Caco-2 (cell line): ENCODE measurements at regions not wholly inside any gene's neighbourhood (a gene's known extent, or its start where the extent isn't known, plus 50 kb on each side); places are given as distances from the start of the nearest gene placed in this dataset.

Experiments
- BruUV-seq: library from RNA; stranded (reverse); fragments of 400-500 nt; replicated peaks from 2 replicates; lab custom pipeline; 2021; lab: Mats Ljungman, UMichigan
- CTCF ChIA-PET: fragments of 300-600 bp; sonication (Branson Sonifier 250); formaldehyde crosslinking; loops from one replicate; lab custom pipeline; 2022; ENCODE audit warnings: antibody characterized with exemption; lab: Charles Lee
- POLR2A ChIA-PET: fragments of 300-600 bp; sonication (Branson Sonifier 250); formaldehyde crosslinking; loops from one replicate; lab custom pipeline; 2022; ENCODE audit warnings: antibody characterized with exemption; lab: Charles Lee
- DNase-seq, 2 experiments: peaks; one replicate each; pipeline versions ENCODE4 v3.0.0 to v3.0.0-alpha.2; 2020 to 2022
- H3K27me3 ChIP-seq: replicated peaks from 2 replicates; pipeline ENCODE4 v1.6.0; 2011; ENCODE audit warnings: low read length; ENCODE audit not compliant: control insufficient read depth, insufficient read depth
- H3K36me3 ChIP-seq: 2 replicates; pipeline ENCODE4 v1.5.1; 2011; ENCODE audit warnings: low read length; ENCODE audit not compliant: control insufficient read depth, insufficient read depth
- H3K4me1 ChIP-seq: fragments of 250-450 bp; sonication (Bioruptor Pico); 2 replicates; pipeline ENCODE4 v1.5.1; 2020; ENCODE audit warnings: mild to moderate bottlenecking
- H3K4me3 ChIP-seq: 2 replicates; pipeline ENCODE4 v1.5.1; 2011; ENCODE audit warnings: low read depth, mild to moderate bottlenecking, control low read depth, low read length
- H3K9me3 ChIP-seq: fragments of 250-450 bp; sonication (Bioruptor Pico); 2 replicates; pipeline ENCODE4 v1.5.1; 2020; ENCODE audit warnings: mild to moderate bottlenecking, moderate library complexity
- H3K27ac Mint-ChIP-seq: one replicate; pipeline ENCODE4 v1.8.0; 2022; ENCODE audit warnings: mixed read lengths; ENCODE audit not compliant: unreplicated experiment
- H3K27me3 Mint-ChIP-seq: one replicate; pipeline ENCODE4 v1.8.0; 2022; ENCODE audit warnings: mixed read lengths; ENCODE audit not compliant: insufficient read depth, unreplicated experiment
- H3K36me3 Mint-ChIP-seq: one replicate; pipeline ENCODE4 v1.8.0; 2022; ENCODE audit warnings: mild to moderate bottlenecking, mixed read lengths; ENCODE audit not compliant: insufficient read depth, unreplicated experiment
- H3K4me1 Mint-ChIP-seq: one replicate; pipeline ENCODE4 v1.8.0; 2022; ENCODE audit warnings: low read depth, mixed read lengths; ENCODE audit not compliant: unreplicated experiment
- H3K4me3 Mint-ChIP-seq: one replicate; pipeline ENCODE4 v1.8.0; 2022; ENCODE audit warnings: mild to moderate bottlenecking, moderate library complexity, mixed read lengths; ENCODE audit not compliant: unreplicated experiment
- H3K9me3 Mint-ChIP-seq: one replicate; pipeline ENCODE4 v1.8.0; 2022; ENCODE audit warnings: mixed read lengths; ENCODE audit not compliant: unreplicated experiment
- CTCF ChIP-seq, 2 experiments: fragments of 200-600 bp in 1 of 2; IDR thresholded peaks; 1 replicate in 1 of 2; 2 replicates in 1 of 2; pipeline versions ENCODE4 v1.5.1 to v1.8.0; 2011 to 2022; ENCODE audit warnings: antibody characterized with exemption in 1 of 2, control low read depth in 1 of 2, inconsistent platforms in 1 of 2, low read depth in 1 of 2, low read length in 1 of 2, mild to moderate bottlenecking in 1 of 2, moderate library complexity in 1 of 2; ENCODE audit not compliant: insufficient read depth in 1 of 2, severe bottlenecking in 1 of 2, unreplicated experiment in 1 of 2
- intact Hi-C: fragments of 100-400 bp; cut with micrococcal nuclease; formaldehyde crosslinking; loops from one replicate; pipeline ENCODE4 v1.10.0; 2022; ENCODE audit not compliant: unreplicated experiment

DNA sequence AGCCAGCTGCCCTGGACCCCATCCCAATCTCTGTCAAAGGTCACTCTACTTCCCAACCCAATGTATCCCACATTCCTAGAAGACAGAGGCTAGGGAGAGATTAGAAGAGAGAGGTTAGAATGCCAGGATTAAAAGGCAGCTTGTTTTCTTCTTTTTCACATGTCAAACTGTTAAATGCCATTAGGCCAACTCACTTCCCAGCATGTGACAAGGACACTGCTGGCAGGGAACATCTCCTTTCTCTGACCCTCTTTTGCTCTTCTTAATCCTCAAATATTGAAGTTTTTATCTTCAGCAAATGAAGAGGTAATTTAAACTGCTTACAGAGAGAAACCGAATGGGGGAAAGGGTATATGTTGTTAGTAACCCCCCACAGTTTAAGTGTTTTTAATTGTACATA lies 89.1 kb downstream of the BBS10 start:
- Histone ChIP-seq H3K4me3 (no peak overlapping the region), H3K27me3 (no peaks in the 10 kb centered on the region), H3K36me3 (no peaks in the 10 kb centered on the region), H3K9me3 (no peaks in the 10 kb centered on the region), H3K4me1 (no peaks in the 10 kb centered on the region)
- H3K27ac Mint-ChIP-seq, result no peak overlapping the region
- H3K9me3 Mint-ChIP-seq, result no peaks in the 10 kb centered on the region
- no TSS peak for BruUV-seq
- CTCF ChIA-PET, result no interaction called here
- POLR2A ChIA-PET, result no interaction called here
- H3K27me3 Mint-ChIP-seq, result no peaks in the 10 kb centered on the region
- no peak overlapping the region for H3K4me3 Mint-ChIP-seq
- no peaks in the 10 kb centered on the region for H3K36me3 Mint-ChIP-seq
- DNase-seq, result no peak
- peaks cover 6% of the 10 kb centered on the region for H3K4me1 Mint-ChIP-seq
- intact Hi-C loops, result no loop called here
- TF ChIP-seq CTCF (IDR thresholded peaks at IDR 0.05; ENCODE audit: insufficient read depth in 1 of 2, low read depth in 1 of 2, low read length in 1 of 2, severe bottlenecking in 1 of 2, unreplicated experiment in 1 of 2), result no peak

DNA sequence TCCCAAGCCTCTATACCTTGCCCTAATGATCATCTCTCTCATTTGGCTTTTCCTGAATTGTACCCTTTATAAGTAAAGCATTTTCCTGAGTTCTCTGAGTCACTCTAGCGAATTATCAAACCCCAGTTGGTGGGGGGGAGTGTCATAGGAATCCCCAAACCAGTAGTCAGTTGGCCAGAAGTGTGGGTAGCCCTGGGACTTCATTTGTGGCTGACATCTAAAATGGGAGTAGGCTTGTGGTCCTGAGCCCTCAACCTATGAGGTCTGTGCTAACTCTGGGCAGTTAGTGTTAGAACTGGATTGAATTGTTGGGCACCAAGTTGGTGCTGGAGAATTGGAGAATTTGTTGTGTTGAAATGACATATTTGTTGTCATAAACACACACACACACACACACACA lies 91.3 kb downstream of the BBS10 start:
- BruUV-seq, result no TSS peak
- no peaks in the 10 kb centered on the region for H3K4me1 ChIP-seq
- no peak overlapping the region for H3K4me3 ChIP-seq
- no peaks in the 10 kb centered on the region for H3K27me3 ChIP-seq
- no peaks in the 10 kb centered on the region for H3K9me3 ChIP-seq
- Mint-ChIP-seq H3K9me3 (no peaks in the 10 kb centered on the region), H3K36me3 (no peaks in the 10 kb centered on the region), H3K27me3 (no peaks in the 10 kb centered on the region), H3K27ac (no peak overlapping the region), H3K4me1 (peaks cover 6% of the 10 kb centered on the region), H3K4me3 (no peak overlapping the region)
- POLR2A ChIA-PET, result no interaction called here
- no peak for TF ChIP-seq CTCF (IDR thresholded peaks at IDR 0.05; ENCODE audit: insufficient read depth in 1 of 2, low read depth in 1 of 2, low read length in 1 of 2, severe bottlenecking in 1 of 2, unreplicated experiment in 1 of 2)
- CTCF ChIA-PET, result no interaction called here
- intact Hi-C loops, result no loop called here
- H3K36me3 ChIP-seq, result no peaks in the 10 kb centered on the region
- DNase-seq, result no peak

GRCh38 chr12:76256321-76256720 lies 91.9 kb downstream of the BBS10 start:
- intact Hi-C loops, result no loop called here
- no peaks in the 10 kb centered on the region for H3K27me3 Mint-ChIP-seq
- no peak overlapping the region for H3K27ac Mint-ChIP-seq
- Histone ChIP-seq H3K36me3 (no peaks in the 10 kb centered on the region), H3K4me1 (no peaks in the 10 kb centered on the region), H3K4me3 (no peak overlapping the region), H3K9me3 (no peaks in the 10 kb centered on the region), H3K27me3 (no peaks in the 10 kb centered on the region)
- H3K36me3 Mint-ChIP-seq, result no peaks in the 10 kb centered on the region
- ChIA-PET POLR2A (no interaction called here), CTCF (no interaction called here)
- H3K4me3 Mint-ChIP-seq, result no peak overlapping the region
- no peaks in the 10 kb centered on the region for H3K9me3 Mint-ChIP-seq
- no peak for DNase-seq
- no TSS peak for BruUV-seq
- no peak for TF ChIP-seq CTCF (IDR thresholded peaks at IDR 0.05; ENCODE audit: insufficient read depth in 1 of 2, low read depth in 1 of 2, low read length in 1 of 2, severe bottlenecking in 1 of 2, unreplicated experiment in 1 of 2)
- H3K4me1 Mint-ChIP-seq, result peaks cover 6% of the 10 kb centered on the region
